Coronary artery (tissue), 2 donors: ENCODE measurements at regions not wholly inside any gene's neighbourhood (a gene's known extent, or its start where the extent isn't known, plus 50 kb on each side); places are given as distances from the start of the nearest gene placed in this dataset.
A peak's percentile ranks its signal among the peaks of the same experiment; 100 is the strongest.
"Not testable (repeated sequence)": the region's sequence is repeated elsewhere in the genome, so short reads cannot be mapped to it uniquely, and the experiment has no call there.

Source experiments
- DNase-seq: peaks from one replicate; pipeline ENCODE4 v3.0.0-alpha.2; 2017; ENCODE audit warnings: low spot score
- H3K27ac ChIP-seq, 2 donors: fragments of 200-600 bp; sonication (generic); one replicate each; pipeline ENCODE4 v1.5.1; 2016 to 2019
- H3K4me3 ChIP-seq: fragments of 200-600 bp; sonication (generic); 2 replicates; pipeline ENCODE4 v1.5.1; 2016; ENCODE audit warnings: mild to moderate bottlenecking, moderate library complexity
- CTCF ChIP-seq: fragments of 200-600 bp; sonication (generic); IDR thresholded peaks from one replicate; pipeline ENCODE4 v1.5.1; 2019; ENCODE audit warnings: antibody characterized with exemption

DNA sequence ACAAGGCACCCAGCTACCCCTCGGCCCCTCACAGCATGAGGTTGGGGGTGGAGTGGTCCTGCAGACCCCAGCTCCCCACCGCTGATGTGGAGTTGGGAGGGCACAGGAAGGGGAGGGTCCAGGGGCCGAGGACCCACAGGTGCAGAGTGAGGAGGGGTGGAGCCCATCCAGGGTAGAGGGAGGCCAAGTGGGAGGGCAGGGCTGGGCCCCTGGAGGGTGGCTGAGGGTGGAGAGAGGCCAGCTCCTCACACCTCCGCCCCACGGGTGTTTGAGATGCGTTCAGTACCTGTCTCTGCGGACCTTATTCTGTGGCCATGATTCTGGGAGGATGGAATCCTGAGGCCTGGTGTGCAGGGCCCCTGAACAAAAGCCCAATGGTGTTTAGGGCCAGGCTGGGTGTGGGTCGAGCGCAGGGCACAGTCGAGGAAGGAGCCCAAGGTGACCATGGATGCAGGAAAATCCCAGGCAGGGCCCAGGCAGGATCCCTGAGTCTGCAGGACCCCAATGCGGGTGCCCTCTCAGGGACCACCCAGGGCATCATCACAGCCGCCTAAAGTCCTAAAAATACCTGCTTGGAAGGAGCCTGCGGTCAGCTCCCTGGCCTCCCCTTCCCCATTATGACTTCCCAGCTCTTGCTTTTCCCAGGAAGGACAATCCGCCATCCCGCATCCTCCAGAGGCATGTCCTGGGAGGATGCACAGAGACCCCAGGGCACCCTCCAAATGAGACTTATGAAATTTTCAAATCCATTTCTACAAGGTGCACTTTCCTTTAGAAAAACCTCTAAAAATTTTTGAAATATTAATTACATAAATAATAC is 377.1 kb upstream of the SFSWAP start:
- DNase-seq = peak; percentile 64
- Histone ChIP-seq H3K4me3 (no peak overlapping the region), H3K27ac (no peak overlapping the region)
- no peak for TF ChIP-seq CTCF

GRCh38 chr12:131334835-131335234 is 376.1 kb upstream of the SFSWAP start:
- Histone ChIP-seq H3K27ac (no peak overlapping the region), H3K4me3 (no peak overlapping the region)
- no peak for DNase-seq
- TF ChIP-seq CTCF = no peak

- H3K4me3 ChIP-seq = no peak overlapping the region
- H3K27ac ChIP-seq = no peak overlapping the region
- no peak for DNase-seq
- TF ChIP-seq CTCF = no peak
These were observed 375.4 kb upstream of the SFSWAP start for GRCh38 chr12:131335456-131335855.

- H3K4me3 ChIP-seq = not testable (repeated sequence)
- peak; percentile 36 for DNase-seq
These were observed 373.0 kb upstream of the SFSWAP start for GRCh38 chr12:131337861-131338260.

GRCh38 chr12:131340616-131341210 is 370.2 kb upstream of the SFSWAP start:
- no peak overlapping the region for H3K4me3 ChIP-seq
- DNase-seq = peak; percentile 36
- H3K27ac ChIP-seq = no peak overlapping the region
- TF ChIP-seq CTCF = no peak

More at GRCh38 chr12:131337861-131338260, 373.0 kb upstream of the SFSWAP start:
- H3K27ac ChIP-seq = not testable (repeated sequence)

- not testable (repeated sequence) for H3K27ac ChIP-seq, H3K4me3 ChIP-seq
- DNase-seq = peak; percentile 29
These were observed 369.3 kb upstream of the SFSWAP start for GRCh38 chr12:131341608-131342007.

GRCh38 chr12:131343436-131343835 is 367.5 kb upstream of the SFSWAP start:
- peak; percentile 35 for DNase-seq

DNA sequence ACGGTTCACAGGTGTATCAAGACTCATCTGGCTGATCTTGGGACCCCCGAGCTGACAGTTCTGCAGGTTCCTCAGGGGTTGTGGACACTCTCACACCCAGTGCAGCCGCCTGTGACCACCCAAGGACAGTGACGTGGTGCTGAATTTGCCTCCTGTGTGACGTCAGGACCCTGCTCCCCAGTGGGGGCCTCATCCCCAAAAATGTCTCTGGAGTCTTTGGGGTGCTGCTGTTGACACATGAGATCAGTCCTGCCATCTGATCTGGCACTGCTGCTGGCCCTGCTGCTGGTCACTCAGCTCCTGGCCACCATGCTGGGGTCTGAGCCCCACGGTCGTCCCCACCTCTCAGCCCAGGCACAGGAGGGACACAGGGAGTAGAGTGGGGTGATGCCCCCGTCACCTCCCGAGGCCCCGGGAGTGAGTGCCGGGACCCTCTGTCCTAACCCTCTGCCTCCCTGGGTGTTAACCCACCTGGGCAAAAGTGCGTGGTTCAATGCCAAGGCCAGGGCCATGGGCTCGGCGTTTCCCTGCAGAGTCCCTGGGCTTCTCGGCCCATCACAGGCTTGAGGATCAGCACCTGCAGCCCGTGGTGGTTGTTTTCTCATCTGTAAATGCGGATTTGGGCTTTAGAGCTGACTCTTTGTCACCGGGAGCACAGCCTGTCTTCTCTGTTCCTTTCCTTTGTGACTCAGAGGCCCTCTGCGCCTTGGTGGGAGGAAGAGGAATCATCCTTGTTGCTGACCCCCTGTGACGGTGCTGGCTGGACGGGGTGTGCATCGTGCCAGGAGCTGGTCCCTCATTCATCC is 366.0 kb upstream of the SFSWAP start:
- DNase-seq = peak; percentile 49
- not testable (repeated sequence) for H3K4me3 ChIP-seq, H3K27ac ChIP-seq

More at GRCh38 chr12:131343436-131343835, 367.5 kb upstream of the SFSWAP start:
- not testable (repeated sequence) for H3K27ac ChIP-seq, H3K4me3 ChIP-seq
